ENCODE measurements at regions not wholly inside any gene's neighbourhood (a gene's known extent, or its start where the extent isn't known, plus 50 kb on each side); places are given as distances from the start of the nearest gene placed in this dataset.

GRCh38 chr14:101639241-101639833 is 78.0 kb downstream of the DIO3 start:
- TF ChIP-seq EZH2phosphoT487 (IDR thresholded peaks at IDR 0.05; ENCODE audit: borderline replicate concordance, low read depth, low read length) (no peak), CTCF (conservative IDR thresholded peaks at IDR 0.05; ENCODE audit: low read length) (no peak)
- Histone ChIP-seq H2AFZ (ENCODE audit: low read length) (no peak overlapping the region), H3K4me3 (ENCODE audit: low read depth, low read length, poor library complexity, severe bottlenecking) (no peak overlapping the region), H3K9me2 (ENCODE audit: insufficient read depth, low read length) (no peaks in the 10 kb centered on the region), H3K27ac (ENCODE audit: low read depth, low read length, poor library complexity, severe bottlenecking) (no peak overlapping the region), H3K36me3 (ENCODE audit: insufficient read depth, low read length) (no peaks in the 10 kb centered on the region), H3K4me1 (ENCODE audit: insufficient read depth, low read length, poor library complexity, severe bottlenecking) (no peaks in the 10 kb centered on the region), H3K4me2 (ENCODE audit: low read length) (no peak overlapping the region), H4K20me1 (ENCODE audit: insufficient read depth, low read length) (no peaks in the 10 kb centered on the region), H3K79me2 (ENCODE audit: insufficient read depth, low read depth, low read length) (no peaks in the 10 kb centered on the region), H3K9me3 (ENCODE audit: low read length) (no peaks in the 10 kb centered on the region)
- no TSS peak for BruUV-seq (replicated peaks)
- no peak for DNase-seq (ENCODE audit: low spot score)
- CTCF ChIA-PET (ENCODE audit: unreplicated experiment): no interaction called here
- intact Hi-C loops (cut with micrococcal nuclease; ENCODE audit: unreplicated experiment): no loop called here
- POLR2A ChIA-PET: no interaction called here

DNA sequence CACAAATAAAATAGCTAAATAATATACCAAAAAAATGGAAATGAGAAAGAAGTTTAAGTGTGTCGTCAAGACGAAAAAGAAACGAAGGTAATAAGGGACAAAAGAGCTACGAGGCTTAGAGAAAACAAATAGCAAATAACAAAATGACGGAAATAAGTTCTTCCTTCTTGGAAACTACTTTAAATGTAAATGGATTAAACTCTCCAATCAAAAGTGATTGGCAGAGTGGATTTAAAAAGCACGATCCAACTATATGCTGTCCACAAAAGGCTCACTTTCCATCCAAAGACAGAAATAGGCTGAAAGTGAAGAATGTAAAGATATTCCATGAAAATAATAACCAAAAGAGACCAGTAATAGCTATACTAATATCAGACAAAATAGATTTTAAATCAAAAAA is 82.4 kb downstream of the DIO3 start:
- Histone ChIP-seq H3K9me2 (ENCODE audit: insufficient read depth, low read length) (no peaks in the 10 kb centered on the region), H3K4me3 (ENCODE audit: low read depth, low read length, poor library complexity, severe bottlenecking) (no peak overlapping the region), H4K20me1 (ENCODE audit: insufficient read depth, low read length) (no peaks in the 10 kb centered on the region), H2AFZ (ENCODE audit: low read length) (no peak overlapping the region), H3K36me3 (ENCODE audit: insufficient read depth, low read length) (no peaks in the 10 kb centered on the region), H3K4me1 (ENCODE audit: insufficient read depth, low read length, poor library complexity, severe bottlenecking) (no peaks in the 10 kb centered on the region), H3K4me2 (ENCODE audit: low read length) (no peak overlapping the region), H3K9me3 (ENCODE audit: low read length) (no peaks in the 10 kb centered on the region), H3K79me2 (ENCODE audit: insufficient read depth, low read depth, low read length) (no peaks in the 10 kb centered on the region), H3K27ac (ENCODE audit: low read depth, low read length, poor library complexity, severe bottlenecking) (no peak overlapping the region)
- ChIA-PET POLR2A (no interaction called here), CTCF (ENCODE audit: unreplicated experiment) (interaction anchor here (1.1 kb wide), 1 partner anchor 15 kb away, joined by 3 read pairs; no protein-coding TSS in a partner anchor)
- no peak for TF ChIP-seq EZH2phosphoT487 (IDR thresholded peaks at IDR 0.05; ENCODE audit: borderline replicate concordance, low read depth, low read length)
- TF ChIP-seq CTCF (conservative IDR thresholded peaks at IDR 0.05; ENCODE audit: low read length): no peak
- no peak for DNase-seq (ENCODE audit: low spot score)
- BruUV-seq (replicated peaks): no TSS peak
- intact Hi-C loops (cut with micrococcal nuclease; ENCODE audit: unreplicated experiment): no loop called here

DNA sequence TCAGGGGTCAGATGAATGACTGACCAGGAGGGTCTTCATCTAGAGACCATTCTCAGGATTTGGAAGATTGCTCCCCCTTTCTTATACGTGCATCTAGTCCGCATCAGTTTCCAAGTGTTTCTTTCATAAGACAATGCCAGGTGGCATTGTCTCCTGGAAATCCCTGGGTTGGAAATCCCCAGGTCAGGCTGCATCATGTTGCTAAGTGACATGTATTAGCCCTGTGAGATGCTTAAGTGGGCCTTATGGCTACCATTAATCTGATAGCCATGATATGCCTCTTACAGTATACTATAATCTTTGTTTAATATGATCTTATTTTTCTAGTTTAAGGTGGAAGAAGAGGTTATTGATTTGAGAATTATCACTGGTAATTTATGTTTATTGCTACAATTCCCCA is 92.8 kb downstream of the DIO3 start:
- no peaks in the 10 kb centered on the region for H4K20me1 ChIP-seq (ENCODE audit: insufficient read depth, low read length)
- no peak overlapping the region for H3K4me3 ChIP-seq (ENCODE audit: low read depth, low read length, poor library complexity, severe bottlenecking)
- POLR2A ChIA-PET: no interaction called here
- H3K4me1 ChIP-seq (ENCODE audit: insufficient read depth, low read length, poor library complexity, severe bottlenecking): no peaks in the 10 kb centered on the region
- CTCF ChIA-PET (ENCODE audit: unreplicated experiment): no interaction called here
- no peak overlapping the region for H3K4me2 ChIP-seq (ENCODE audit: low read length)
- no peaks in the 10 kb centered on the region; the same call in 1 of the 2 replicates for H3K9me3 ChIP-seq (ENCODE audit: low read length)
- BruUV-seq (replicated peaks): no TSS peak
- DNase-seq (ENCODE audit: low spot score): no peak
- intact Hi-C loops (cut with micrococcal nuclease; ENCODE audit: unreplicated experiment): no loop called here
- H3K79me2 ChIP-seq (ENCODE audit: insufficient read depth, low read depth, low read length): no peaks in the 10 kb centered on the region
- H3K9me2 ChIP-seq (ENCODE audit: insufficient read depth, low read length): no peaks in the 10 kb centered on the region
- H2AFZ ChIP-seq (ENCODE audit: low read length): no peak overlapping the region
- H3K27ac ChIP-seq (ENCODE audit: low read depth, low read length, poor library complexity, severe bottlenecking): no peak overlapping the region
- no peaks in the 10 kb centered on the region for H3K36me3 ChIP-seq (ENCODE audit: insufficient read depth, low read length)
- TF ChIP-seq CTCF (conservative IDR thresholded peaks at IDR 0.05; ENCODE audit: low read length): no peak
- no peak for TF ChIP-seq EZH2phosphoT487 (IDR thresholded peaks at IDR 0.05; ENCODE audit: borderline replicate concordance, low read depth, low read length)

Measured in OCI-LY7 (cell line).